Jurkat, Clone E6-1 (cell line): ENCODE measurements at regions not wholly inside any gene's neighbourhood (a gene's known extent, or its start where the extent isn't known, plus 50 kb on each side); places are given as distances from the start of the nearest gene placed in this dataset.
"Not testable (repeated sequence)": the region's sequence is repeated elsewhere in the genome, so short reads cannot be mapped to it uniquely, and the experiment has no call there.

ENCODE experiments used
- DNase-seq: peaks from one replicate; pipeline ENCODE4 v3.0.0-alpha.2; 2011; ENCODE audit warnings: low read depth, low spot score
- H3K4me3 ChIP-seq: 2 replicates; pipeline ENCODE4 v1.5.1; 2011; ENCODE audit warnings: mild to moderate bottlenecking, low read length, control low read depth, moderate library complexity

DNA sequence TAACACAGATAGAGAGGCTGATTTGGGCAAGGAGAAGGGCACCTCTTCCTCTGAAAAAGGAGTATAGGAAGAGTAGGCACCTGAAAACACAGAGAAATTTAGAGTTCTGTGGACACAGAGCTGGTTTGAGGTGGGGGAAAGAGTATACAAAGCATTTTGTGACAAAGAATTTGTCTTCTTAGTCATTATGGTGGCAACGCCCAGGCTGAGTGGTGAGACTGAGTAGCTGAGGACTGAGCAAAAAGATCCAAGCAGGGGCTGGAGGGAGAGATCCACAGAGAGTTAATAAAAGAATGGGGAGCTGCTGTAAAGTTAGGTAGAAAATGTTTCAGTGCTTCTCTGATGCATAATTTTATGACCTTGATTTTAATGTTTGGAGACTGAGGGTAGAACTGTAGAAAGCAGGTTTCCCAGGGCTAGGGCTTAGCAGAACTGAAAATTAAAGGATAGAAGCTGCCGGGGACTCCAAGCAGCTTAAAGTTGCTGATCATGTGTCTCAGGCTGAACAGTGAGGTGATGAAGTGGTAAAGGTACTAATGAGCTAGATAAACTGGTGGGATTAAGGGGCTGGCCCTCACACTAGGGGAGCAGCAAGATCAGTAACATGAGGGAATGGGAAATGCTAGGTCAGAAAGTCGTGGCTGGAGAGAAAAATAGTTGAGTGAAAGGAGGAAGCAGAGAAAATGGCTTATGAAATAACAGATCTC lies 118.9 kb downstream of the CEP44 start:
- H3K4me3 ChIP-seq, result no peak overlapping the region
- DNase-seq, result no peak

DNA sequence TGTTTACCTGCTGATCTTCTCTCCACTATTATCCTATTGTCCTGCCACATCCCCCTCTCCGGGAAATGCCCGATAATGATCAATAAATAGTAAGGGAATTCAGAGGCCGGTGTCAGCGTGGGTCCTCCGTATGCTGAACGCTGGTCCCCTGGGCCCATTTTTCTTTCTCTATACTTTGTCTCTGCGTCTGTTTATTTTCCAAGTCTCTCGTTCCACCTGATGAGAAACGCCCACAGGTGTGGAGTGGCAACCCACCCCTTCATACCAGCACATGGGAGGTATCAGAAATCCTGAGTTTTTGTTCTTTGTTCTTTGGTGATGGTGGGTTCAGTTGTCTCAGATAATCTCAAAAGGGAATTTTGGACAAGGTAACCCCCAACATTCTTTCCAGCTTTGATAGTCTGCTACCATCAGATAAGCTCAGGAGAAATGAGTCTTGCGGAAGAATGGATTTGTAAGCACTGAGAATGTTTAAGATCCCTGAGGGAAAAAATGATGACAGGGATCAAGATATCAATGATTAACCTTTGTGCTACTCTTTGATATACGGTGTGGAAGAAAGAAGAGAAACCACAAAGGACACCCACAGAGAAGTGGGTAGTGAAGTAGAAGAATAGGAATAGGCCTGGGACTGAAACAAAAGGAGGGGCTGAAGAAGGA lies 117.9 kb downstream of the CEP44 start:
- no peak for DNase-seq
- H3K4me3 ChIP-seq, result no peak overlapping the region

DNA sequence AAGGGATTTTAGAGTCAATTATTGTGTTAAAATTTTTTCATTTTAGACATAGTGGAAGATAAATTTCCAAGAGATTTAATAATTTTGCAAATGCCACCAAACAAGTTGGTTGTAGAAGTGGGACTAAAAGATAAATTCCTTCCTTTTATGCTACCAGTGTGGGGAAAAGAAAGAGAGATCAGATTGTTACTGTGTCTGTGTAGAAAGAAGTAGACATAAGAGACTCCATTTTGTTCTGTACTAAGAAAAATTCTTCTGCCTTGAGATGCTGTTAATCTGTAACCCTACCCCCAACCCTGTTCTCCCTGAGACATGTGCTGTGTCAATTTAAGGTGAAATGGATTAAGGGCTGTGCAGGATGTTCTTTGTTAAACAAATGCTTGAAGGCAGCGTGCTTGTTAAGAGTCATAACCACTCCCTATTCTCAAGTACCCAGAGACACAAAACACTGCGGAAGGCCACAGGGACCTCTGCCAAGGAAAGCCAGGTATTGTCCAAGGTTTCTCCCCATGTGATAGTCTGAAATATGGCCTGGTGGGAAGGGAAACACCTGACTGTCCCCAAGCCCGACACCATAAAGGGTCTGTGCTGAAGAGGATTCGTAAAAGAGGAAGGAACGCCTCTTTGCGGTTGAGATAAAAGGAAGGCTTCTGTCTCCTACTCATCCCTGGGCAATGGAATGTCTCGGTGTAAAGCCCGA lies 117.0 kb downstream of the CEP44 start:
- DNase-seq, H3K4me3 ChIP-seq: not testable (repeated sequence)

DNA sequence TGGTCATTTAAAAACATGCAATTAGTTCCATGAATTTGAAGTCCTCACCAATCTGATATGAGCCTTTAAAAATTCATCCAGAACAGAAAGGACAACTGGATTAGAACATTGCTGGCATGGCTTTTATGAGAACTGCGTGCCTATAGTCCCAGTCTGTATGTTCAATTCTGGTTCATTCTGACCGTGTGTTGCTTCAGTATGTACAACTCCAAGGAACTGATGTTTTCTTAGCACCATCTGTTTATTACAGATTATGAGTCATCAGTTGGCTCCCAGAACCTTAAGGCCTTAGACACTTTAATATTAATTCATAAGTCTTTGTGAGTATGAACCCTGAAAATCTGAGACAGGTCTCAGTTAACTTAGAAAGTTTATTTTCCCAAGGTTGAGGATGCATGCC lies 115.0 kb downstream of the CEP44 start:
- no peak for DNase-seq
- H3K4me3 ChIP-seq, result no peak overlapping the region

DNA sequence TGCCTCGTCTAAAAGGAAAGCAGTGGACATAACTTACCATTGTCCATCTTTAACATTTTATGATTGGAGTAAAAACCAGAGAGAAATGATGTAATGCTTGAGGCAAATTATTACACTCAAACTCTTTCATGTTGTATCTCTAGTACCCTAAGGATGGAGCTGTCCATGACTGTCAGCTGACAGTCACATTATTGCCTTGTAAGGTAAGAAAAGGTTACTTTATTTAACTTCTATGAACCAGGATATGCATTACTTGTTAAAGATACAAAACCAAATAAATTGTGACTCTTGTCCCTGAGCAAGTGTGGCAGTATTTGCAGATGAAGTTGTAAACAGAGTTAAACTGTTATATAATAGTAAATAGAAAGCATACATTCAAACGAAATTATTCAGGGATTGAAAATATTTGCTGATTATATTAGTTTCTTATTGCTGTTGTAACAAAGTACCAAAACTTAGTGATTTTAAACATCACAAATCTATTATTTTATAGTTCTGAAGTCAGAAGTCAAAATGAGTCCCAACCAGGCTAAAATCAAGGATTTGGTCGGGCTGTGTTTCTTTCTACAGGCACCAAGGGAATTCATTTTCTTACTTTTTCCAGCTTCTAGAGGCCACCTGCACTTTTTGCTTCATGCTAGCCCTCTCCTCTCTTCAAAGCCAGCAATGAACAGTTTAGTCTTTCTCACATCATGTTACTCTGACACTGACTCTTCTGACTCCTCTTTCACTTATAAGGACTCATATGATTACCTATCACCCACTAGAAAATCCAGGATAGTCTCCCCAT lies 113.8 kb downstream of the CEP44 start:
- no peak overlapping the region for H3K4me3 ChIP-seq
- no peak for DNase-seq

DNA sequence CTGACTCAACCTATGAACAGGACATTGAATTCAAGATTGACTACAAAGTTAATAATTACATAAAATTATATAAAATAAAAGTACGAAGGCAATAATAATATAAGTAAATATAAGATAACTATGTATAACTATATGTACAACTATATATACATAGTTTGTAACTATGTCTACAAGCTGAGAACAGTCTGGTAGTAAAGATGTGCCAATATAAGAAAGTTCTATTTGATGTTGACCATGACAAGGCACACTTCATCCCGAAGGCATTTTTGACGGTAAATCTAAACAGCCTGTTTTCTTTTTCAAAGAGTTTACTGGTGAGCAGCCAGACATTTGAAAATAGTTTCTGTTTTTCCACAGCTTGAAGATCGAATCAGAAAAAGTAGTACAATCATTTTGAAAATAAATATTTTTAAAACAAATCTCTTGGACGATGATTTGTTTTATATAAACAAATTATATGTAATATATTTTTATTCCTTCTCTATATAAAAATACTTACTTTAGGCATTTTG lies 112.9 kb downstream of the CEP44 start:
- no peak for DNase-seq
- H3K4me3 ChIP-seq, result no peak overlapping the region

DNA sequence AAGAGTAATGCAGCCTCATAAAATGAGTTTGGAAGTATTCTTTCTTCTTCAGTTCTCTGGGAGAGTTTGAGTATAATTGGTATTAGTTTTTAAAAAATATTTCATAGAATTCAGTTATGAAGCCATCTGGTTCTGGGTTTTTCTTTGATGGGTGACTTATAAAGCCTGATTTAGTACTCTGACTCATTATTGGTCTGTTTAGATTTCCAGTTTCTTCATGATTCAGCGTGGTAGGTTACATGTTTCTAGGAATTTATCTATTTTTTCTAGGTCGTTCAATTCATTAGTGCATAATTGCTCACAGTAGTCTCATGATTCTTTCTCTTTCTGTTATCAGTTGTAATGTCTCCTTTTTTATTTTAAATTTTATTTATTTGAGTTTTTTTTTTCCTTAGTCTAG lies 111.2 kb downstream of the CEP44 start:
- no peak overlapping the region for H3K4me3 ChIP-seq
- no peak for DNase-seq

DNA sequence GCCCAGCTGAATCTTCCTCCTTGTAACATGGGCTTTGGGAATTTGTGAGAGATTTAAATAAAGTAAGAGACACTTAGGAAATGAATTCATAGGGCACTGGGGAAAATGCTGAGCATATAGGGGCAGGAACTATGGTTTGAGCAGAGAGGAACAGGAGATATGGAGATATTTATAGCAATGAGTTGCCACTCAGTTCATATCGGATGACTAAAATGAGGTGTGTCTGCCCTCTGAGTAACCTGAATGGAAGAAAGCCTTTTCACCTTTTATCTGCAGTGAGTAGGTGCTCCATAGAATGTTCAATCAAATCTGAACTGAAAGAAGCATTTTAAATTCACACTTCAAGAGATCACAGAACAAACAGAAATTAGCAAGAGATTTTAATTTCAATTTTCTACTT lies 105.7 kb downstream of the CEP44 start:
- DNase-seq, result no peak
- no peak overlapping the region for H3K4me3 ChIP-seq

DNA sequence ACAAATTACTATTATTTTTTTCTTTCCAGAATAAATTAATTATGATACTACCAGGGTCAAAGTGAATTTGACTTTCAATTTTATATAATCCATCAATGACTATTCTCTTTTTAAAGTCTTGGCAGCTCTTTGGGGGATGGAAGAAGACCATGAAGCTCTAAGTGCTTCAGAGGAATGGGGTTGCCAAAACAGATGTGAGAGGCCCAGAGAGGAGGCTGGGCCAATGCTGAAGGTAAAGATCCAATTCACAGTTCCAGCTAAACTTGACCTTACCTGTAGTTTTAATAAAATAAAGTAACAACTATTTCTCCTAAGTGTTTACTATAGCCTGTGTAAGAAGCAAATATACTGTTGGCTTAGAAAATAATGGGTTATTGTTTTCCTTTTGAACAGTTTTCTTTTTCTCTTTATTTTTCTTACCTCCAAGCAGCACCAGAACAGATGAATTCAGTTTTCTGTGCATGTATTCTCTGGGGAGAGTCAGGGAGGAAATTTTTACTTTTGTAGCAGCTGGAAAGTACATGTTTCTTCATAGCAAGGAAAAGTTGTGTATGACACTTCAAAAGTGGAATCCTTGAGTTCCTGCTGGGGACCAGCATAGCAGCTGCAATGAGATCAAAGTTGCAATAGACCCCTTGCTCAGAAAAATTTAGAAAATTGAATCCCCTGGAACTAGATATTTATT lies 104.9 kb downstream of the CEP44 start:
- H3K4me3 ChIP-seq, result no peak overlapping the region
- DNase-seq, result no peak

DNA sequence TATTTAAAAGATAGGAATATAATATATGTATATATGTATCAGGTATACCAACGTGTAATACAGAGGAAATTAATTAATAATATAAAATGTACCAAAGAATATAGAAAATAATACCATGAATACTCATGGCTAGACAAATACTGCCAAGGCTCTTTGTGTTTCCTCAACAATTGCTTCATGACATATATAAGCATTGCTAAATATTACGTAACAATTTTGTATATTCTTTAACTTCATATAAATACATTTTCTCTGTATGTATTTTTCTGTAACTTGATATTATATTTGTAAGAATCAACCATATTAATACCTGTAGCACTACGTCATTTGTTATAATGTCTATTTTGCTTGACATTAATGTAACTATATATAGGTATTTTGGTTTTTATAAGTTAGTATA lies 104.0 kb downstream of the CEP44 start:
- no peak overlapping the region for H3K4me3 ChIP-seq
- no peak for DNase-seq

DNA sequence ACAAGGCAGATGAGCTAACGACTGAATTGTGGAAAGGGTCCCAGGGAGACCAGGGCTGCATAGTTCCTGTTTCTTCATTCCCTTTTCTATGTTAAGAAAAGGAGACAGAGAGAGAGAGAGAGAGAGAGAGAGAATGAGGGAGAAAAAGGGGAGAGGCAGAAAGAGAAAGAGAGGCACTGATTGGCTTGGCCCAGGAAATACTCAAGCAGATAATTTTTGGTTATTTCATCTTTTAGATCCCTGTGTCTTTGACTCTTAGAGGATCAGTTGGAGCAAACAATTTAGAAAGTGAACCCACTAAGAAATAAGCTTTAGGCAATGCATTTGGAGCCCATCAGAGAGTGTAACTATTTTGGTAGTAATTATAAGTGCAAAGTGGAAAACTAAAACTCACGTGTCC lies 103.4 kb downstream of the CEP44 start:
- DNase-seq, result no peak
- no peak overlapping the region for H3K4me3 ChIP-seq

DNA sequence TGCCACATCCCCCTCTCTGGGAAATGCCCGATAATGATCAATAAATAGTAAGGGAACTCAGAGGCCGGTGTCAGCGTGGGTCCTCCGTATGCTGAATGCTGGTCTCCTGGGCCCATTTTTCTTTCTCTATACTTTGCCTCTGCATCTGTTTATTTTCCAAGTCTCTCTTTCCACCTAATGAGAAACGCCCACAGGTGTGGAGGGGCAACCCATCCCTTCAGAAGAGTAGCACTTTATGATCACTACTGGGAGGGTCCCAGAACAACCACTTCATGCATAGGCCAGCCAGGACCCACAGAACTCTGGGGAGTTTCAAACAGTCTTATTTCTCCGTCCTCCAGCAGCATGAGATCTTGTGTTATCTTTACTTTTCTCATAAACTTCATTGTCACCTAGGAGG lies 100.1 kb downstream of the CEP44 start:
- DNase-seq, result no peak
- H3K4me3 ChIP-seq, result no peak overlapping the region

DNA sequence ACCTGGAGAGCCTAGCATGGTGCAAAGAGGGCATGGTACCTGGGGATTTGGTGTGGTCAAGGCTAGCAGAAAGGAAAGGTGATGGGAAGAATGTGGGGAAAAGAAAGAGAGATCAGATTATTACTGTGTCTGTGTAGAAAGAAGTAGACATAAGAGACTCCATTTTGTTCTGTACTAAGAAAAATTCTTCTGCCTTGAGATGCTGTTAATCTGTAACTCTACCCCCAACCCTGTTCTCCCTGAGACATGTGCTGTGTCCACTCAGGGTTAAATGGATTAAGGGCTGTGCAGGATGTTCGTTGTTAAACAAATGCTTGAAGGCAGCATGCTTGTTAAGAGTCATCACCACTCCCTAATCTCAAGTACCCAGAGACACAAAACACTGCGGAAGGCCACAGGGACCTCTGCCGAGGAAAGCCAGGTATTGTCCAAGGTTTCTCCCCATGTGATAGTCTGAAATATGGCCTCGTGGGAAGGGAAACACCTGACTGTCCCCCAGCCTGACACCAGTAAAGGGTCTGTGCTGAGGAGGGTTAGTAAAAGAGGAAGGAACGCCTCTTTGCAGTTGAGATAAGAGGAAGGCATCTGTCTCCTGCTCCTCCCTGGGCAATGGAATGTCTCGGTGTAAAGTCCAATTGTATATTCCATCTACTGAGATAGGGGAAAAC lies 99.4 kb downstream of the CEP44 start:
- DNase-seq, H3K4me3 ChIP-seq: not testable (repeated sequence)
